K562 (cell line): ENCODE measurements at regions not wholly inside any gene's neighbourhood (a gene's known extent, or its start where the extent isn't known, plus 50 kb on each side); places are given as distances from the start of the nearest gene placed in this dataset.
A peak's percentile ranks its signal among the peaks of the same experiment; 100 is the strongest.

ENCODE experiments used
- ATAC-seq: fragments of 200-7000 bp; cut with Tn5 transposase; 3 replicates; pipeline ENCODE4 v1.9.1; 2020; ENCODE audit warnings: moderate library complexity
- BruUV-seq: library from RNA; stranded (reverse); fragments of 400-500 nt; replicated peaks from 2 replicates; lab custom pipeline; 2021; lab: Mats Ljungman, UMichigan
- CTCF ChIA-PET: fragments of 300-600 bp; formaldehyde crosslinking; extraction: SDS; loops from one replicate; lab custom pipeline; 2021; ENCODE audit warnings: low intra/inter-chr PET ratio; lab: Yijun Ruan, JAX
- POLR2A ChIA-PET: fragments of 300-600, 350-650 bp; sonication (Branson Sonifier 250); formaldehyde crosslinking; extraction: SDS; loops from one replicate; lab custom pipeline; 2021; ENCODE audit warnings: antibody characterized with exemption, inconsistent platforms; lab: Yijun Ruan, JAX
- DNase-seq, 4 experiments: peaks; one replicate each; pipeline versions ENCODE4 v3.0.0 to v3.0.0-alpha.2; 2011 to 2018; ENCODE audit warnings: low spot score in 3 of 4, mixed read lengths in 3 of 4; ENCODE audit errors: extremely low read depth in 1 of 4
- FAIRE-seq: peaks from 2 replicates; lab custom pipeline; 2011; peaks lifted over from hg19 to GRCh38; lab: Jason Lieb, UNC
- H2AFZ ChIP-seq: 2 replicates; pipeline ENCODE4 v1.6.0; 2011; ENCODE audit warnings: low read depth, low read length, control low read depth, inconsistent platforms
- H3K27ac ChIP-seq: fragments of 200-600 bp; 3 replicates; pipeline ENCODE4 v1.8.0; 2011; ENCODE audit warnings: low read depth, mild to moderate bottlenecking, control low read depth, inconsistent platforms, low read length, moderate library complexity, mixed read lengths; ENCODE audit errors: extremely low read depth
- H3K27me3 ChIP-seq, 2 experiments: fragments of 300-600 bp in 1 of 2; 2 replicates in 1 of 2; 3 replicates in 1 of 2; pipeline versions ENCODE4 v1.6.0 to v1.8.0; 2011; ENCODE audit warnings: inconsistent platforms in 2 of 2, low read length in 2 of 2, mild to moderate bottlenecking in 1 of 2, mixed read lengths in 1 of 2, moderate library complexity in 1 of 2; ENCODE audit not compliant: control insufficient read depth in 2 of 2, insufficient read depth in 2 of 2
- H3K36me3 ChIP-seq: fragments of 300-600 bp; 3 replicates; pipeline ENCODE4 v1.8.0; 2011; ENCODE audit warnings: mild to moderate bottlenecking, low read length, inconsistent platforms; ENCODE audit not compliant: control insufficient read depth, insufficient read depth
- H3K4me1 ChIP-seq, 2 experiments: fragments of 200-600 bp in 1 of 2; replicated peaks in 1 of 2; 2 replicates in 1 of 2; 3 replicates in 1 of 2; pipeline versions ENCODE4 v1.5.1 to v1.8.0; 2011; ENCODE audit warnings: inconsistent platforms in 2 of 2, low read length in 2 of 2, mild to moderate bottlenecking in 1 of 2, mixed read lengths in 1 of 2, moderate library complexity in 1 of 2; ENCODE audit not compliant: control insufficient read depth in 2 of 2, insufficient read depth in 2 of 2
- H3K4me2 ChIP-seq: 2 replicates; pipeline ENCODE4 v1.6.1; 2011; ENCODE audit warnings: low read length, control low read depth, inconsistent platforms, mixed read lengths; ENCODE audit not compliant: insufficient read depth
- H3K4me3 ChIP-seq: fragments of 200-600 bp; sonication (generic), shearing (Covaris generic); 2 replicates; pipeline ENCODE4 v1.5.1; 2016; ENCODE audit warnings: control low read depth, inconsistent platforms
- H3K79me2 ChIP-seq: fragments of 200-600 bp; 3 replicates; pipeline ENCODE4 v1.8.0; 2011; ENCODE audit warnings: low read length, inconsistent platforms; ENCODE audit not compliant: control insufficient read depth, insufficient read depth
- H3K9ac ChIP-seq, 2 experiments: 2 replicates each; pipeline versions ENCODE4 v1.6.0 to v1.6.1; 2011; ENCODE audit warnings: low read depth in 2 of 2, low read length in 2 of 2, control low read depth in 1 of 2, inconsistent platforms in 1 of 2, mild to moderate bottlenecking in 1 of 2, mixed read lengths in 1 of 2; ENCODE audit not compliant: insufficient read depth in 1 of 2
- H3K9me1 ChIP-seq: one replicate; pipeline ENCODE4 v1.6.0; 2011; ENCODE audit warnings: inconsistent platforms, mild to moderate bottlenecking, low read length, moderate library complexity; ENCODE audit not compliant: control insufficient read depth, insufficient read depth
- H3K9me3 ChIP-seq: replicated peaks from 2 replicates; pipeline ENCODE4 v1.5.1; 2011; ENCODE audit warnings: low read depth, low read length, inconsistent platforms; ENCODE audit not compliant: control insufficient read depth, insufficient read depth
- H4K20me1 ChIP-seq: replicated peaks from 2 replicates; pipeline ENCODE4 v1.6.1; 2011; ENCODE audit warnings: low read length, inconsistent platforms, mixed read lengths; ENCODE audit not compliant: control insufficient read depth, insufficient read depth
- CEBPB ChIP-seq: fragments of 450-650 bp; IDR thresholded peaks from 2 replicates; pipeline ENCODE4 v1.6.1; 2016; ENCODE audit warnings: missing genetic modification characterization, missing compliant biosample characterization
- MAFF ChIP-seq: IDR thresholded peaks from 2 replicates; pipeline ENCODE4 v1.6.1; 2012; ENCODE audit warnings: low read length, improper control_type of control experiment
- MAFG ChIP-seq: fragments of 450-650 bp; conservative IDR thresholded peaks from 2 replicates; pipeline ENCODE4 v1.6.1; 2016; ENCODE audit warnings: missing genetic modification characterization, missing compliant biosample characterization
- NCOA6 ChIP-seq: fragments of 450-650 bp; IDR thresholded peaks from 2 replicates; pipeline ENCODE4 v1.6.1; 2017; ENCODE audit warnings: mild to moderate bottlenecking
- POLR3A ChIP-seq: IDR thresholded peaks from 2 replicates; pipeline ENCODE4 v1.6.1; 2011; ENCODE audit warnings: borderline replicate concordance, mild to moderate bottlenecking, moderate library complexity; ENCODE audit not compliant: insufficient read length, insufficient read depth; ENCODE audit errors: extremely low read depth
- SMC3 ChIP-seq: conservative IDR thresholded peaks from 2 replicates; pipeline ENCODE4 v1.6.1; 2011; ENCODE audit warnings: low read depth, low read length, improper control_type of control experiment; ENCODE audit not compliant: insufficient read depth
- SUPT5H ChIP-seq: fragments of 450-650 bp; IDR thresholded peaks from 2 replicates; pipeline ENCODE4 v1.6.1; 2016
- TARDBP ChIP-seq: fragments of 450-650 bp; IDR thresholded peaks from 2 replicates; pipeline ENCODE4 v1.6.1; 2016
- THAP7 ChIP-seq: fragments of 250-450 bp; sonication (Bioruptor Pico); IDR thresholded peaks from 2 replicates; pipeline ENCODE4 v1.5.0; 2021
- ZBTB1 ChIP-seq: sonication (generic); formaldehyde crosslinking; IDR thresholded peaks from 2 replicates; pipeline ENCODE4 v1.8.1; 2023; ENCODE audit warnings: missing genetic modification reagents, low read depth, mild to moderate bottlenecking, borderline replicate concordance
- ZFP36 ChIP-seq: fragments of 150-350 bp; IDR thresholded peaks from 2 replicates; pipeline ENCODE4 v1.6.1; 2018; ENCODE audit warnings: low read length, low read depth; ENCODE audit not compliant: partially characterized antibody
- ZNF316 ChIP-seq: fragments of 450-650 bp; IDR thresholded peaks from 2 replicates; pipeline ENCODE4 v1.6.1; 2016
- ZNF551 ChIP-seq: fragments of 250-450 bp; sonication (Bioruptor Pico); IDR thresholded peaks from 2 replicates; pipeline ENCODE4 v1.5.0; 2021; ENCODE audit warnings: mild to moderate bottlenecking, moderate library complexity
- ZNF57 ChIP-seq: fragments of 450-650 bp; formaldehyde crosslinking; IDR thresholded peaks from 2 replicates; pipeline ENCODE4 v1.4.0; 2020; ENCODE audit warnings: mild to moderate bottlenecking, moderate library complexity
- WGBS: fragments of 100-300 bp; shearing (Covaris generic); methylation state at CpG from one replicate; pipeline ENCODE4 v1.1.6; 2016; ENCODE audit warnings: low coverage, mixed read lengths; ENCODE audit not compliant: insufficient coverage; ENCODE audit errors: missing lambda C conversion rate; 5-methylcytosine and 5-hydroxymethylcytosine counted together
- in situ Hi-C: fragments of 300-500 bp; cut with MboI; formaldehyde crosslinking; loops from 4 replicates; pipeline ENCODE4 v1.15.0; 2018; ENCODE audit warnings: inconsistent platforms, mixed read lengths
- intact Hi-C: fragments of 100-400 bp; cut with micrococcal nuclease; formaldehyde crosslinking; loops from 2 replicates; pipeline ENCODE4 v1.14.2; 2022
- TF ChIP-seq, protein P1 (sequence below): fragments of 250-450 bp; sonication (Bioruptor Pico); IDR thresholded peaks from 2 replicates; pipeline ENCODE4 v1.5.0; 2021; ENCODE audit warnings: mild to moderate bottlenecking, borderline replicate concordance

DNA sequence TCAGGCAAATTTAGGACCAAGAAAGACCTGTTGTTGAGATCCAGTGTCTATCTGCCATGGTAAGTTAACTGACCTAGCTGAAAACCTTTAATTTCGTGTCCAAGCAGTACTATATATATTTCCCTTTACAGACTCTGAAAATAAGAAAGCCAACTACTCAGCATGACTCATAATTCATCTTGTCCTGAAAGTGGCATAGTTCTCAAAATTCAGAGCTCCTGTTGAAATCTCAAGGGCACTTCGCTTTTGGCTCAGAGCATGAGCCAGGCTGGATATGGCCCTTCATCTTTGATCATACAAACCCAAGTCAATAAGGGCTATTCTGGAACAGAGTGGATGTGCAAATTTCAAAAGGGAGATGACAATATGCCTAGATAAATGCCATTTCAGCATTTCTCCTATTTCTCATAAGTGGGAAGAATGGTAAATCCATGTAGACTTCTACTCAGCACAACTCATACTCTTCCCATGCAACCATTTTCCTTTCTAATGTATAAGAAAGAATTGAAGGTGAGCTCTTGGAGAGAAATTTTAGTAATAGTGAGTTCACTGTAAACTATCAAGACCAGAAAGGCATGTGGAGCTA lies 567.9 kb upstream of the DAB2 start:
- WGBS, result 0% methylated on average over 2 of the region's 2 CpGs
- Histone ChIP-seq H3K9me1 (no peaks in the 10 kb centered on the region), H3K79me2 (no peaks in the 10 kb centered on the region), H3K4me3 (no peak overlapping the region), H3K36me3 (no peaks in the 10 kb centered on the region), H3K27ac (no peak overlapping the region), H2AFZ (no peak overlapping the region)
- ATAC-seq (no peak), FAIRE-seq (no peak)
- CTCF ChIA-PET, result no interaction called here
- peak; percentile 50 for TF ChIP-seq MAFG (tag)
- TF ChIP-seq MAFF, result peak; percentile 42; the same call in 1 of the 2 replicates
- no peak for TF ChIP-seq SMC3
- peak; percentile 40; the same call in 1 of the 2 replicates for TF ChIP-seq ZNF316
- TF ChIP-seq, all 486 proteins: peak for 3
- no peaks in the 10 kb centered on the region for H3K27me3 ChIP-seq
- POLR2A ChIA-PET, result no interaction called here
- H3K4me1 ChIP-seq, result no peaks in the 10 kb centered on the region
- no peaks in the 10 kb centered on the region for H4K20me1 ChIP-seq
- H3K9ac ChIP-seq, result no peak overlapping the region
- in situ Hi-C loops, result no loop called here
- no peak for DNase-seq
- H3K9me3 ChIP-seq, result no peaks in the 10 kb centered on the region; the same call in 1 of the 2 replicates
- no peak overlapping the region for H3K4me2 ChIP-seq
- intact Hi-C loops, result no loop called here
- no TSS peak for BruUV-seq

GRCh38 chr5:39986614-39987013 lies 561.8 kb upstream of the DAB2 start:
- no peaks in the 10 kb centered on the region for H3K4me1 ChIP-seq
- in situ Hi-C loops, result no loop called here
- no peak overlapping the region for H3K4me2 ChIP-seq
- WGBS, result 2% methylated on average over 2 of the region's 2 CpGs
- no peak for ATAC-seq
- H3K27me3 ChIP-seq, result no peaks in the 10 kb centered on the region
- no peak for DNase-seq
- H3K27ac ChIP-seq, result no peak overlapping the region
- H3K9me3 ChIP-seq, result no peaks in the 10 kb centered on the region; the same call in 1 of the 2 replicates
- no peaks in the 10 kb centered on the region for H3K9me1 ChIP-seq
- CTCF ChIA-PET, result no interaction called here
- POLR2A ChIA-PET, result no interaction called here
- no peaks in the 10 kb centered on the region for H3K79me2 ChIP-seq
- no TSS peak for BruUV-seq
- H4K20me1 ChIP-seq, result no peaks in the 10 kb centered on the region
- H3K9ac ChIP-seq, result no peak overlapping the region
- H3K36me3 ChIP-seq, result no peaks in the 10 kb centered on the region
- no peak for FAIRE-seq
- H2AFZ ChIP-seq, result no peak overlapping the region
- H3K4me3 ChIP-seq, result no peak overlapping the region
- intact Hi-C loops, result no loop called here
- TF ChIP-seq TARDBP, result no peak
- TF ChIP-seq ZBTB1 (CRISPR knock-in tag), result no peak
- no peak for TF ChIP-seq SUPT5H
- TF ChIP-seq NCOA6, result no peak
- no peak for TF ChIP-seq POLR3A
- TF ChIP-seq, protein P1, sequence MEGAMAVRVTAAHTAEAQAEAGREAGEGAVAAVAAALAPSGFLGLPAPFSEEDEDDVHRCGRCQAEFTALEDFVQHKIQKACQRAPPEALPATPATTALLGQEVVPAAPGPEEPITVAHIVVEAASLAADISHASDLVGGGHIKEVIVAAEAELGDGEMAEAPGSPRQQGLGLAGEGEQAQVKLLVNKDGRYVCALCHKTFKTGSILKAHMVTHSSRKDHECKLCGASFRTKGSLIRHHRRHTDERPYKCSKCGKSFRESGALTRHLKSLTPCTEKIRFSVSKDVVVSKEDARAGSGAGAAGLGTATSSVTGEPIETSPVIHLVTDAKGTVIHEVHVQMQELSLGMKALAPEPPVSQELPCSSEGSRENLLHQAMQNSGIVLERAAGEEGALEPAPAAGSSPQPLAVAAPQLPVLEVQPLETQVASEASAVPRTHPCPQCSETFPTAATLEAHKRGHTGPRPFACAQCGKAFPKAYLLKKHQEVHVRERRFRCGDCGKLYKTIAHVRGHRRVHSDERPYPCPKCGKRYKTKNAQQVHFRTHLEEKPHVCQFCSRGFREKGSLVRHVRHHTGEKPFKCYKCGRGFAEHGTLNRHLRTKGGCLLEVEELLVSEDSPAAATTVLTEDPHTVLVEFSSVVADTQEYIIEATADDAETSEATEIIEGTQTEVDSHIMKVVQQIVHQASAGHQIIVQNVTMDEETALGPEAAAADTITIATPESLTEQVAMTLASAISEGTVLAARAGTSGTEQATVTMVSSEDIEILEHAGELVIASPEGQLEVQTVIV, result no peak
- TF ChIP-seq ZNF551, result no peak
- TF ChIP-seq ZFP36, result no peak
- TF ChIP-seq ZNF57, result no peak
- no peak for TF ChIP-seq CEBPB (tag)
- no peak for TF ChIP-seq THAP7 (CRISPR knock-in tag)
